Peyer's patch (tissue), 4 donors: ENCODE measurements at regions not wholly inside any gene's neighbourhood (a gene's known extent, or its start where the extent isn't known, plus 50 kb on each side); places are given as distances from the start of the nearest gene placed in this dataset.

Source experiments
- CTCF ChIP-seq, 6 experiments: fragments of 450-650 bp in 4 of 6; fragments of 200-600 bp in 2 of 6; sonication (generic) in 1 of 6; IDR thresholded peaks; one replicate each; pipeline ENCODE4 v1.5.1; 2017 to 2019; ENCODE audit warnings: antibody characterized with exemption in 6 of 6, mild to moderate bottlenecking in 3 of 6, moderate library complexity in 1 of 6
- POLR2A ChIP-seq, 2 donors: fragments of 450-650 bp; IDR thresholded peaks; one replicate each; pipeline ENCODE4 v1.5.1; 2017; ENCODE audit warnings: antibody characterized with exemption in 2 of 2, mild to moderate bottlenecking in 2 of 2, moderate library complexity in 2 of 2

GRCh38 chr3:64443546-64444381 lies 218.5 kb upstream of the PRICKLE2 start:
- no peak for TF ChIP-seq CTCF (IDR thresholded peaks at IDR 0.05)
- no peak for TF ChIP-seq POLR2A (IDR thresholded peaks at IDR 0.05)
